Fibroblast of pulmonary artery (primary cell): ENCODE measurements at regions not wholly inside any gene's neighbourhood (a gene's known extent, or its start where the extent isn't known, plus 50 kb on each side); places are given as distances from the start of the nearest gene placed in this dataset.

Experiments used
- DNase-seq: peaks from one replicate; pipeline ENCODE4 v3.0.0-alpha.2; 2010; ENCODE audit warnings: low read depth
- H3K4me3 ChIP-seq: replicated peaks from 2 replicates; pipeline ENCODE4 v1.5.1; 2011; ENCODE audit warnings: low read depth, mild to moderate bottlenecking, control low read depth, low read length, moderate library complexity
- TF ChIP-seq, protein P1 (sequence below): IDR thresholded peaks from 2 replicates; pipeline ENCODE4 v1.5.1; 2011; ENCODE audit warnings: mild to moderate bottlenecking, control low read depth, low read length, inconsistent platforms; ENCODE audit errors: missing control alignments

DNA sequence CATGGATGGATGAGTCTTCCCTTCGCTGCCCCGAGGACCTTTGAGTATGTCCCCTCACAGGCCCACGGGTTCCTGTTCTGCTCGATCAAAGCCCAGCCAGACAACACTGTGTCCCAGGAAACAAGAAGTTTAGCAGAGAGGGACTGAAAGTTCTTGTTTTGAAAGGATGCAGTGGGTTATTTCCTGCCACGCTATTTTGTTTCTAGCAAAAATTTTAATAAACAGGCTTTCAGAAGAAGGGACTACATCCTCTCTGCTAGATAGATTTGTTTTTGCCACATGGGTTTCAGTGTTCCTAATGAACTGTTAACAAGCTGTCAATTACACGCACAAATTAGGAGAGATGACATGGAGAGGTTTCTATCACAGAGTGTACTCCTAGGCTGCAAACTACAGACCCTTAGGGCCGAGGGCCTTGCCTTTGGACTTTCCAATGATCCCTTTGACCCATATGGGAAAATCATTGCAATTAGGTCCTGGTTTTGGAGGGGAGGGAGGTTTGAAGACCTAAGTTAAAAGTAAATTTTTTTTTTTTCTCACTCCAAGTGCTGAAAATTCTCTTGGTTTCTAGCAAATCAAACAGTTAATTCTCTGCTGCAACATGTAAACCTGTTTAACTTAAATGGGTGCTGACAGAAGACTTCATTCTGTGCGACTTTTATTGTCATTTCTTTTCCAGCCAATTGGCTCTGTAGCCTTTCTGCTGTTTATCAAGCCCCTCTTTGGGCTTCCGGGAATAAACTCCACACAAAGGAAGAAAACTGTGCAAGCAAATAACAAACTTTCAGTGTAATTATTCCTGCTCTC, 81.4 kb downstream of the RCN1 start:
- TF ChIP-seq, protein P1, sequence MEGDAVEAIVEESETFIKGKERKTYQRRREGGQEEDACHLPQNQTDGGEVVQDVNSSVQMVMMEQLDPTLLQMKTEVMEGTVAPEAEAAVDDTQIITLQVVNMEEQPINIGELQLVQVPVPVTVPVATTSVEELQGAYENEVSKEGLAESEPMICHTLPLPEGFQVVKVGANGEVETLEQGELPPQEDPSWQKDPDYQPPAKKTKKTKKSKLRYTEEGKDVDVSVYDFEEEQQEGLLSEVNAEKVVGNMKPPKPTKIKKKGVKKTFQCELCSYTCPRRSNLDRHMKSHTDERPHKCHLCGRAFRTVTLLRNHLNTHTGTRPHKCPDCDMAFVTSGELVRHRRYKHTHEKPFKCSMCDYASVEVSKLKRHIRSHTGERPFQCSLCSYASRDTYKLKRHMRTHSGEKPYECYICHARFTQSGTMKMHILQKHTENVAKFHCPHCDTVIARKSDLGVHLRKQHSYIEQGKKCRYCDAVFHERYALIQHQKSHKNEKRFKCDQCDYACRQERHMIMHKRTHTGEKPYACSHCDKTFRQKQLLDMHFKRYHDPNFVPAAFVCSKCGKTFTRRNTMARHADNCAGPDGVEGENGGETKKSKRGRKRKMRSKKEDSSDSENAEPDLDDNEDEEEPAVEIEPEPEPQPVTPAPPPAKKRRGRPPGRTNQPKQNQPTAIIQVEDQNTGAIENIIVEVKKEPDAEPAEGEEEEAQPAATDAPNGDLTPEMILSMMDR = no peak
- no peak for DNase-seq
- no peak overlapping the region for H3K4me3 ChIP-seq

DNA sequence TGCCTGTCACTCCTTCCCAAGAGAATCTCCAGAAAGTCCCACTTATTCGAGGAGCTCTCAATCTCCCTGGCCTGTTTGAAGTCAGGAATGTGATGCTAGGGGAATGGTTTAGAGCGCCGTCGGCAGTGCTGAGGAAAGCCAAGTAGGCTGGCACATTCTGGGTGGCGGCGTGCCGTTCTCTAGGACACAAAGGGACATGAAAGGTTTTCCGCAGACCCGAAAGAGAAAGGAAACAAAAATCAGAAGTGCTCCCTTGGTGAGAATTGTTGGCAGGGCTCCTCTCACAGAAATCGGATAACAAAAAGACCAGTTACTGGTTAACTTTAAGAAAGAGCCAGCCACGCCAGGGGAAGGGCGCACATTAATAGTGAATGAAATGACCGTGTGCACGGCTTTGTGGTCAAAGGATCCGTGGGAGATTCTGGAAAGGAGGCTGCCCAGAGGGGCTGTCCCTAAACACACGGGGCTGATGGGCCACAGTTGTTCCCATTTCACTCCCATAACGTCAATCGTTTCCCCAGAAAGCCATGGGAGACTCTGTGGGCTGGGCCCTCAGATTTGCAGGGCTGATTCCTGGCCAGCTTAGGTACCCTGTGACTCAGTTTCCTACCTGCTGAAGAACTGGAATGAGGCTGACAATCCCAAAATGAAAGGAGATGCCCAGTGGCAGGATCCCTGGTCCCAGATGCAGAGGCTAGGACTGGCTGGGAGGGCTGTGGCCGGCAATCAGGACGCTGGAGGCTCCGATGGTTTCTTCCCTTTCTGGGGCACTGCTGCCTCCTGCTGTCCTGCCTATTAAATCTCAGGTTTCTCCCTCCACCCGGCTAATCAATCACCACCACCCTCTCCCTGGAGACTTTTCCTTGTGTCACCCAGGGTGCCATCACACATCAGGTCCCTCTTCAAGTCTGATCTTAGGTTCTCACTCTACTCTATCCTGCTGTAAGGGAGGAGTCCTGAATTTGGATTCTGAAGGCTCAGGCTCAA, 82.3 kb downstream of the RCN1 start:
- TF ChIP-seq, protein P1 = peak; percentile 78
- peak; percentile 79 for DNase-seq
- H3K4me3 ChIP-seq = peak overlapping the region; percentile 46

DNA sequence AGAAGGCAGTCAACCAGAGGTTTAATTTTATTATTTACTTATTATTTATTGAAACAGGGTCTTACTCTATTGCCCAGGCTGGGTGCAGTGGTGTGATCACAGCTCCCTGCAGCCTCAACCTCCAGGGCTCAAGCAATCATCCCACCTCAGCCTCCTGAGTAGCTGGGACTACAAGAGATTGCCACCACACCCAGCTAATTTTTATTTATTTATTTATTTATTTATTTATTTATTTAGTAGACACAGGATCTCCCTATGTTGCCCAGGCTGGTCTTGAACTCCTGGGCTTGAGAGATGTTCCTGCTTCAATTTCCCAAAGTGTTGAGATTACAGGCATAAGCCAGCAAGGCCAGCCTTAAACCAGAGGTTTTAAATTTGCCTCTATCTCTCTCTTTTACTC, 83.1 kb downstream of the RCN1 start:
- DNase-seq = no peak
- no peak overlapping the region for H3K4me3 ChIP-seq
- TF ChIP-seq, protein P1 = no peak

DNA sequence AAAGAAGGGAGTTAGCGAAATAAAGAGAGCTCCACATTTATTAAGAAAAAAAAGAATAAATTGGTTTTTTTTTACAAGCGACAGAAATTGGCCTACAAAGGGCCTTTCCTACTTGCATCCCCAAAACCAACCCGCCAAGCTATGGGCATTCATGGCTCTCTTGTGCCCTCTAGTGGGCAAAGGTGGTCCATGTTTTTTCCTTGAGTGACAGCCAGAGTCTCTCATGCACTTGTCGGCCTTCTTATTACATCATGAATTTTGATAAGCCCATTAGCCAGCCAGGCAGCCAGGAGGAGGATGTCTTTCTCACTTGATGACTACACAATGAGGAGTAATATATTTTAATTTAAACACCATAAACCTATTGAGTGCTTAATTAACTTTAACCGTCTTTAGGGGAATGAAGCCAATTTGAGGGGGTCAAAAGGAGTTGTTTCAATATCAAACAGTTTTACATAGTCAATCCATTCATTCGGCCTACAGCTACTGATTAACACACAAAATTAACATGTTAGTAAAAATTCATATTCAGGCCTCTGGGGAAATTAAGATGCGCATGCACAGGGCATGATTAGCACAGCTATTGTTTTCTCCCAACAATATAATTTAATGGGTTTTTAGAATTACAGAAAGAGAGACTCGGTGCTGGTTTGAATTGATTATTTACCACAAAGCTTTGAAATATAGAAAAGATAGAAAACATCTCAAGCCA, 85.5 kb downstream of the RCN1 start:
- DNase-seq = peak; percentile 88
- H3K4me3 ChIP-seq = no peak overlapping the region
- TF ChIP-seq, protein P1 = peak; percentile 88

DNA sequence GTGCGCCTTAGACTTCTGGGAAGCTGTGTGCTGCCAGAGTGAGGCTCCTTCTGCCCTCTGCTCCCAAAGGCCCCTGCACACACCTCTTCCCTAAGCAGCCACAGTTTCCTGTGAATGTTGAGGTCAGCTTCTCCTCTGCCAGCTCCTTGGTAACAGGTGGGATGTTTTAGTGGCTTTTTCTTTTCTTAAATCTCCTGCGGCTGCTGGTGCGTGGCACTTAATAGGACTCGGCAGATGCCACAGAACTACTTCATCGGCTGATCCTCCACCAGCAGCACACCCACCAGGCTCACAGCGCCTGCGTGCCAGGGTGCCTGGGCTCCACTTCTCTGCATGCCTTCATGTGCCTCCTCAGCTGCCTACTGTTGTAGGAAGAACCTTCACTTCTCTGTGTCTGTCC, 87.8 kb downstream of the RCN1 start:
- TF ChIP-seq, protein P1 = no peak
- DNase-seq = no peak

DNA sequence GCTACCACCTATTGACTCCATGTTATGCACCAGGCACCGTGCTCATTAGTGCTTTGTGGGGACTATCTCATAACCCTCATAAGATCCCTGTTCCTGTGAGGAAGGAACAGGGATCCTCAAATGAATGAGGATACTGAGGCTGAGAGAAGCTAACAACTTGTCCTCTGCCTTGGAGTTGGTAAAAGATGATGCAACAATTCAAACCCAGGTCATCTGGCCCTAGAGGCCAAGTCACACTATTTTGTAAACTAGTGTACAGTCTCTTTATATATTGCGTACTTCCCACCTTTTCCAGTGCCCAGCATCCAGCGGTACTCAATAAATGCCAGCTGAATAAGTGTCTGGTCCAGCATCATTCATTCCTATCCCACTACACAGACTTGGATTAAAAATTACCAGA, 92.6 kb downstream of the RCN1 start:
- TF ChIP-seq, protein P1 = no peak
- H3K4me3 ChIP-seq = no peak overlapping the region
- DNase-seq = no peak

More for the DNA sequence above, 87.8 kb downstream of the RCN1 start:
- no peak overlapping the region for H3K4me3 ChIP-seq
